Caki2 (cell line): ENCODE measurements at regions not wholly inside any gene's neighbourhood (a gene's known extent, or its start where the extent isn't known, plus 50 kb on each side); places are given as distances from the start of the nearest gene placed in this dataset.

ENCODE experiments used
- DNase-seq: peaks from one replicate; pipeline ENCODE4 v3.0.0-alpha.2; 2015; ENCODE audit warnings: low read depth
- in situ Hi-C: cut with HindIII; loops from 2 replicates; pipeline ENCODE4 v1.10.0; 2016; ENCODE audit warnings: low sequenced_read_pairs, low pct_unique_long_range_greater_than_20kb, mixed read lengths

DNA sequence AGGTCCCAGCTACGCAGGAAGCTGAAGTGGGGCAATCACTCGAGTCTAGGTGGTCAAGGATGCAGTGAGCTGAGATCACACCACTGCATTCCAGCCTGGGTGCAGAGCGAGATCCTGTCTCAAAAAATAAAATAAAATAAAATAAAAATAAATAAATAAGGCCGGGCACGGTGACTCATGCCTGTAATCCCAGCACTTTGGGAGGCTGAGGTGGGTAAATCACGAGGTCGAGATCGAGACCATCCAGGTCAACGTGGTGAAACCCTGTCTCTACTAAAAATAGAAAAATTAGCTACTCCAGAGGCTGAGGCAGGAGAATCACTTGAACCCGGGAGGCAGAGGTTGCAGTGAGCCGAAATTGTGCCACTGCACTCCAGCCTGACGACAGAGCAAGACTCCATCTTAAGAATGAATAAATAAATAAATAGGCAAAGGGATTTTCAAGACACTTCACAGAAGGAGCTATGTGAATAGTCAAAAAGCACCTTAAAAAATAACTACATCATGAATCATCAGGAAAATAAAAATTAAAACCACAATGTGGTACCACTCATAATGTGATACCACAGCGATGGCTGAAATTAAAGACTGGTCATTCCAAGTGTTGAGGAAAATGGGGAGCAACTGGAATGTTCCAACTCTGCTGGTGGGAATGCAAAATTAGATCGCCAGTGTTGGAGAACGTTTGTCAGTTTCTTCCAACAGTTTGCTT is 92.9 kb upstream of the TBX3 start:
- in situ Hi-C loops, result no loop called here
- DNase-seq, result peak; percentile 22

DNA sequence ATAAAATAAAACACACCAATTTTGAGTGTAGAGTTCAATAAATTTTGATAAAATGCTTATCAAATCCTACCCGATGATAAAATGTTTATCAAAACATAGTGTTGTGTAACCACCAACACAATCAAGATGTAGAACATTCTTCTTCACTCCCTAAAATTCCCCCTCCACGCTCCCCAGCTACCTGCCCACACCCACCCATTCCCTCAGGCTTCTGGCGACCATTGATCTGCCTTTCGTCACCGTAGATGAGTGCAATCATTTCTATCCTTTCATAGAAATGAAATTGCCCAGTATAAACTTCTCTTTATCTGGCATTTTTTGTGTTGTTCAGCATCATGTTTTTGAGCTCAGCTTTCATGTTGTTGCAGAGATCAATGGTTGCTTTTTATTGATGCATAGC is 90.7 kb upstream of the TBX3 start:
- no peak for DNase-seq
- in situ Hi-C loops, result no loop called here

DNA sequence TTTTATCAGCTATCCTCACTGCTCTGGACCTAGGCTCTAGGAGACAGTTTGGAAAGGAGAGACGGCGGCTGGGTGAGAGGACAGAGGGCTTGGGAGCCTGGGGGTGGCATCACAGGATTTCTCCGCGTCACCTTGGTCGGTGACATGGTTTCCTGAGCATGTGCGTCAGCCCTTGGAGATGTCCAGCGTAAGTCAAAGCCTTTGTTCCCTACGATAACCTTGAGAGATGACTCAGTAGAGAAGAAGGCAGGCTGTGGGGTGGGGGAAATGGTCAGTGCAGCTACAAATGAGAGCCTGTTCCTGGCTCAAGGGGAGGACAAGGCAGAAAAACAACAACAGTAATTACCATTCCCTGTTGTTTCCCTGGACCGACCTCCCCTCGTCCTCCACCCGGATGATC is 90.2 kb upstream of the TBX3 start:
- DNase-seq, result peak; percentile 42
- in situ Hi-C loops, result no loop called here

DNA sequence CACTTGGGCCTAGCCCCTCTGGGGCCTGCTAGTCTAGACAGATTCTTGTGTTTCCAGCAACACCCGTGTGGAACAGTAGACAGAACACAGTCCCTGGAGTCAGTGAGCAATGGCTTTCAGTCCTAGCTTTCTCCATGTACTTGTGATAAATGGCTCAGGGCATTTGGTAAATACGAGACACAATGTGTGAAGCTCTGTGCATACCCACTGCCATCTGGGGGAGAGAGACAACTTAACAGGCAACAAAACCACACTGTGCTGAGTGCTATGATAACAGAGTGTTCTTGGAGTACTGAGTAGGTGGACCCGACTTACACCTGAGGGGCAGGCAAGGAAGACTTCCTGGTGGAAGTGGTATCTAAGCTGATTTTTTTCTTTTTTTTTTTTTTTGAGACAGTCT is 86.3 kb upstream of the TBX3 start:
- no peak for DNase-seq
- in situ Hi-C loops, result no loop called here

DNA sequence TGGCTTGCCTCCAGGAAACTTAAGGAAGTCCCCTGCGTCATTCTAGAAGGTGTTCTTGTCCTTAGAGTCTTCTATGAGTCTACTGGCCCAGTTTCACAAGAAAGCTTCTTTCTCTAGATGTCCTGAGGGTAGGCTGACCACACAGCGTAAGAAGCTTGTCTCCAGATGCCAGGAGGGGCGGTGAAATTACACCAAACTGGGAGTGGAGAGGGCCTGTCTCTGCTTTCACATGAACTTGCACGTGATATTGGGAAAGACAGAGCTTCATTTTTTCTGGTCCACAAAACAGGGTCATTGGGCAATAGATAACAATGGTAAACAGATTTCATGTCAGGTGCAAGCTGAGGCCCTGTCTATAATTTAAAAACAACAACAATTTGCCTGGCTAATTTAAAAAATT is 85.7 kb upstream of the TBX3 start:
- DNase-seq, result no peak
- in situ Hi-C loops, result no loop called here

DNA sequence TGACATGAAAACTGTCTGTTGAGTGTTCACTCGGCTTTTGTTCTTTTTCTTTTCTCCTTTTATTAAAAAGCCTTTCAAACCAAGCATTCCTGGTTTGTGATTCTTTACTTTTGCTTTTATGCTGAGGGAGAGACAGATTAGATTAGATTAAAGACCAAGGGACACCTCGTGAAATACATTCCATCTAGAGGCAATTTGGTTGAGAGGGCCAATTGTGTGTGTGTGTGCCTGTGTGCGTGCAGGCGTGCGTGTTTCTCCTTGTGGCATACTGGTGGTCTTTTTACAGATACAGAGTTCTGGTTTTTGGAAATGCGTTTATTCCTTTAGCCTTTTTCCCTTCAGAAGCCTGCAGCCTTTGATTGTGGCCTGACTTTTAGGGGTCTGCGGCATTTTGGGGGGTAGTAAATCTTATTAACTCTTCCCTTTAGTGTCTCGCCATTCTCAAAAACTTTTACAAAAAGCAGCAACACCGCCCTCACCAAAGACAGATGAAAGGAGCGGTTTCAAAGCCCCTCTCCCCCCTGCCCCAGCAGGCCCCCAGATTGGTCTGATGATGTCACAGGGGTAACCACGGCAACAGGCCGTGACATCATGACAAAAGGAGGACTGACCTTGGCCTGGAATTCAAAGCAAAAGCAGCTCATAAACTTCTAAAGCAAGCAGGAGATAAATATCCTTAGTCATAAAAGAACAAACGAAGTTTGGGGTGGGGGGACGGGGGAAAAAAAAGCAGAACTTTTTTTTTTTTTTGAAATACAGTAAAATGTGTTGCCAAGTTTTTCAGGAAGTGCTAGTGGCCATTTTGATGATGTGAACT is 84.1 kb upstream of the TBX3 start:
- no peak for DNase-seq

DNA sequence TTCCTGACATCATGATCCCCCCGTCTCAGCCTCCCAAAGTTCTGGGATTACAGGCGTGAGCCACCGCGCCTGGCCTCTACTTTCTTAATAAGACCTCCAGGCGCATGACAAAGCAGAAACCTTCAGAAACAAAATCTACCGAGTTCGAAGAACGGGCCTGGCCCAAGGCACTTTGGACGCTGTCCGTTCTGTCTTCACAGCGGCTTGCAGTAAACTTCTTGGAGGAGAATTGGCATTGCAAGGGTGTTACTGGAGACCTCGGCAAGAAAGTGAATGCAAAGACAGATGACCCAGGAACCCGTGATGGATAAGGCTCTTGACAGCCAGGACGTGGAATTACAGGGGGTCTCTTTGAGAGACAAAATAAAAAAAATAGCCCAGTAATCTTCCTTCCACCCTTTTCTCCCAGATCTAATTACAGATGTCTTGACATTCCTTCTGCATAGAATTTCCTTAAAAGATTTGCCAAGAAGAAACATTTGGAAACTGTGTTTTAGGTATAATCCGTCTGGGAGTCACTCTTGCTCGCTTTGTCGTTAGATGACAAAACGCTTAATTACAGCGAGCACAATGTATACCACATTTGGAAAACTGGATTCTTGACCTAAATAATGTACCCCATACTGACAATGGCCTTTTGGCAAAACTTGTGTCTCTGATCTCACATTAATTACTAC is 83.2 kb upstream of the TBX3 start:
- in situ Hi-C loops, result no loop called here
- DNase-seq, result no peak

More for the DNA sequence above, 84.1 kb upstream of the TBX3 start:
- in situ Hi-C loops, result no loop called here

DNA sequence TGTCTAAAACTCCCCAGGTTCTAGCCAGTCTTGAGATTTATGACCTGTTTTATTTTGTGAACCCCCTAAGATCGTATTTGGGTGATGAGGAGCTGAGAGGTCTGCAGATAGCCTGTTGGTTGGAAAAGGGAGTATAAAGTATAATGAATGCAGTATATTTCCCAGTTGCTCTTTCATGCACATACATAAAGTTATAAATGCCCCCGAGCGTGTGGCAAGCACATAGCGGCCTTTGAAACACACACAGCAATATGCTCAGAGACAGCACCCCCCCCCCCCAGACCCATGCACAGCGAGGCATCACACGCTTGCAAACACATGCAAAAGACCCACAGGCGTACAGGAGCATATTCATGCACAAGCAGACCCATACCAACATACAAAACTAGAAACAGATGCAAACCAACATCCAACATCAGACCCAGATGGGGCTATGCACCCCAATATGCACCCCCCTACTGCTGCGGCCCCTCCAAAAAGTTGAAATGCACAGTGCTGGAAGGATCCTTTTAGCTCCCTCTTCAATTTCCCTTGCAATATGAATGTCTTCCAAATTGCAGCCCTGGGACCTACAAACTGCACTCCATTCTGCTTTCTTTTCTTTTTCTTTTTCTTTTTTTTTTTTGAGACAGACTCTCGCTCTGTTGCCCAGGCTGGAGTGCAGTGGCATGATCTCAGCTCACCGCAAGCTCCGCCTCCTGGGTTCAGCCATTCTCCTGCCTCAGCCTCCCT is 82.2 kb upstream of the TBX3 start:
- no peak for DNase-seq
- in situ Hi-C loops, result no loop called here

DNA sequence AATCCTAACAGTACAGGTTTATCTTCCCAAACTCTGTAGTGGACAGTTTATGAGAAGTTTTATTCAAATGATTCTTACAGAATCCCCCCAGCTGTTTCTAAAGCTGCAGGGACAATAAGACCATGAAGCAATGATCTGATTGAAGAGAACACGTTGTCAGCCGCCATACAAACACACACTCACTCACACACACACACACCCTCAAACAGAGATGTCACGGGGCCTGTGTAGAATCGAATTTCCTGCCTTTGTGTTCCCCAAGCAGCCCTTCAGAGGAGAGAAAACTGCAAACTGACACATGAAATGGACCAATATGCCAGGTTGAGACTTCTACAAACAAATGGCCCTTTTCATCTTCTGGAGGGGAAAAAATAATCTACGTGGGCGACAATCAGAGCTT is 80.5 kb upstream of the TBX3 start:
- DNase-seq, result no peak
- in situ Hi-C loops, result no loop called here

DNA sequence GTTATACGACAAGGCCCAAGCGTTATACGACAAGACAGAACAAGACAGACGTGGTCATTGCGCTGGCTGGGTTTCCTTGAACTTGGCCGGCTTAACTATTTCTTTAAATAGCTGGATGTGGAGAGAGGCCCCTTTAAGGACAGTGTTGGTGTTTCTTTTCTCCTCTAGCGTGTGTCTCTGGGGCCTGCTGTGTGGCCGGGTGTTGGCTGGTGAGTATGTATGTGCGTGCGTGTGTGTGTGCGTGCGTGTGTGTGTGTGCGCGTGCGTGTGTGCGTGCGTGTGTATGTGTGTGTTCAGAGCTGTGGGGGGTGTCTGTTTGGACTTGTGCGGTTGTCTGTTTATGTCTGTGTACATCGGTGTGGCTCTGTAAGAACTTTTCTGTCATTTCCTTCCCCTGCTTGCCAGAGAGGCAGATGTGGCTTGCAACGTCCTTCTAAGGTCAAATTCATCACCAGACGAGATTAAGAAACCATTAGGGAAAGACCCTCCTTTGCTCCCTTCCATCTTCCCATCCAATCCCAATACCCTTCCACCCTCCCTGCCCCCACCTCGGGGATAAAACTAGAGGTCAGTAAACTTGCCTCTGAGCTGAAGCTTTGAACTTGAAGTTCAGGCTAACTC is 78.6 kb upstream of the TBX3 start:
- no peak for DNase-seq
- in situ Hi-C loops, result no loop called here

DNA sequence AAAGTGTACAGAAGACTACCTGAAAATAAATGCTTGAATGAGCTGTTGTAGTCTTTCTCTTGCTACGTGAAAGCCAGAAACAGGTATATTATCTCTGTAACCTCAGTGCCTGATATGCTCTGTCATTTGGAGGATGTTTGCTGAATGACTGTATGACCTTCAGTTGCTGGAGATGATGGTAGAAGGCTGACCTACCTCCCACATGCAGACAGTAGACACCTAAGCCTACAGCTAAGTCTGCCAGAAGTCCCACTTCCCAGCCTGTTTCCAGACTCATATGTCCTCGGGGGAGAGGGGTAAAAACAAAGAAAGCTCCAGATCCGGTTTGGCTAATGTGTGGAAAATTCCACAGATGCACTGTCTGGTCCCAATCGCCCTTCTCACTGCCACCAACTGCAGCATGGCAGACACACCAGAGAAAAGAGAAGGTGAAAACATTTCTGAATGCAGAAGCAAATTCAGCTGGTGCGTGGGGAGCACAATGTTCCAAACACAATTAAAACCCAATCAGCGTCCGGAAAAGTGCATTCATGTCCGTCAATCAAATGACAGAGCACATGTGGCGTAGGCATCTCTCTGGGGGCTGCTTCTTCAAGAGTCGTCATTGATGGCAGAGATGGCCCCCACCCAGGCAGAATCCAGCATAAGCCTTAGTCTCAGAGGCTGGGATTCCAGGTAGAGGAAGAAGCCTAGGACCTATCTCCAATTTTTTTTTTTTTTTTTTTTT is 76.3 kb upstream of the TBX3 start:
- DNase-seq, result no peak
- in situ Hi-C loops, result no loop called here

DNA sequence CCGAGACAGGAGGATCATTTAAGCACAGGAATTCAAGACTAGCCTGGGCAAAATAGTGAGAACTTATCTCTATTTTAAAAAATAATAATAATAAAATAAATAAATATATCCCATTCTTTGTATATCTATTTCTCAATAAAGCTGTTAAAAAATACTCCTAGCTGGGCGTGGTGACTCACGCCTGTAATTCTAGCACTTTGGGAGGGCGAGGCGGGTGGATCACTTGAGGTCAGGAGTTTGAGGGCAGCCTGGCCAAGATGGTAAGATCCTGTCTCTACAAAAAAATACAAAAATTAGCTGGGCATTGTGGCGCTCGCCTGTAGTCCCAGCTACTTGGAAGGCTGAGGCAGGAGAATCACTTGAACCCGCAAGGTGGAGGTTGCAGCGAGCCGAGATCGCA is 75.7 kb upstream of the TBX3 start:
- DNase-seq, result no peak
- in situ Hi-C loops, result no loop called here

DNA sequence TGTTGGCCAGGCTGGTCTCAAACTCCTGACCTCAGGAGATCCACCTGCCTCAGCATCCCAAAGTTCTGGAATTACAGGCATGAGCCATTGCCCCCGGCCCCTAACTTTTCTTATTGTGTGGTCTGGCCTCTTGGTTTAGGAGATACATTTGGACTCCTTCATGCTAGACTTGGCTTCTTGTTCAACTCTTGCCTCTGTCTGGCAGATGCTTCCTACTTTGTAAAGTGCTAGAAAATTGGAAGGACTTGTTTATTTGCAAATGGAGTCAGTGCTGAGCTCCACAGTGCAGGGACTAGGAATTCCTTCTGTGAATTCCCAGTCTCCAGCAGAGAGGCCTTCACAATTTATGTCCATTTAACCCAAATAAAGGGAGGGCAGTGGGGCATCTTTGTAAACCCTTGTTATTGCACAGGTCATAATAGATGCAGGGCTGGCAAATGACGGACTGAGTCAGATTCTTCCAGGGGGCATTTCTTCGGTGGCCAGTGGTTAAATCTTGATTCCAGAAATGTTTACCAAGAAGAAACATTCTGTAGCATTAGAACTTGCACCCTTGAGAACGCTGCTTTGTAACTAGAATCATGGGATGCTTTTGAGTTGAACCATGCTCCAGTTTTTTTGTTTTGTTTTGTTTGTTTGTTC is 73.8 kb upstream of the TBX3 start:
- in situ Hi-C loops, result no loop called here
- DNase-seq, result no peak

DNA sequence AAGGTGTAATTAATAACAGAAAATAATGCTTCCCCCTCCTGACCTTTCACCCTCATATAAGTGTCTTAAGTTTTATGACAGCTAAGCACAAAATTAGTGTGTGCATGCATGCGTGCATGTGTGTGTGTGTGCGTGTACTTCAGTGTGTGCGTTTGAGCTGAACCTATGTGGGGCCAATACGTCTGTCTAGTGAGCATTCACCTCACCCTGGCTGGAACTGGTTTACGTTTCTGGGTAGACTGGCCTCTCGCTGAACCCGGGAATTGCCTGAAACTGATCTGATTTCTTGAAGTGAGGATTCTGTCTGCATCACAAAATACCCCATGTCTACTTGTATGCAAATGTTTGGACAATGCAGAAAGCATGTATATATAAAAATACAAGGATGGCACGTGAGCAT is 68.2 kb upstream of the TBX3 start:
- in situ Hi-C loops, result no loop called here
- no peak for DNase-seq

DNA sequence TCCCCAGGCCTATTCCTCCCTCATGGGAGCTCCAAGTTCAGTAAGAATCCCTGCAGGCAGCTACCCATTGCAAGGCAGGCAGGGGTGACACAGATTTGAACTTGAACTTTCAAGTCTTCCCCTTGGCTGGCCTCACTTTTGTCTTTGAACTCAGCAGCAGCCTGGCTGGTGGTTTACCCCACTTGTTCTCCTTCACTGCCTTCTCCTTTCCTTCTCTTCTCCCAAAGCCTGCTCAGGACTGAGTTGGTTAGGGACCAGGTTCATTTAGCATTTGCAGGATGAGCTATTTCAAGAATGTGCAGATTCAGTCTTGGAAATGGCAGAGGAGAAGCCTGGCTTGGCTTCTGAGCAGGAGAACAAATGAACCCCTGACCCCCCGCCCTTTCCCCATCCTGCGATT is 67.7 kb upstream of the TBX3 start:
- in situ Hi-C loops, result no loop called here

DNA sequence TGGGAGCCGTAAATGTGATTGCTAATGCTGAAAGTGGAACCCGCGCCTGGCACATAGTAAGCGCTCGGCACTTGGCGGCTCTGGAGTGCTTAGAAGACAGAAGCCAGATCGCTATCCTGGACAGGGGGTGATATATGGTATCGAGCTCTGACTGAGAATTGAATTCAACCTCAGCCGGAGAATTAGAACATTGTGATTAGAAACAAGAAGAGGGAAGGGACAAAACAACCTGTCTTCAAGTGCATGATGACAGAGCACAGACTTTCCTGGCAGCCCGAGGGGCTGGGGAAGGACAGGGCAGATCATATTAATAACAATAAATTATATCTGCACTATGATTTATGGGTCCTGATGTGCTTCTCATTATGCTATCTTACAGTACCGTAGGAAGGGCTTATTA is 66.9 kb upstream of the TBX3 start:
- in situ Hi-C loops, result no loop called here
- no peak for DNase-seq

More for the DNA sequence above, 67.7 kb upstream of the TBX3 start:
- DNase-seq, result no peak

DNA sequence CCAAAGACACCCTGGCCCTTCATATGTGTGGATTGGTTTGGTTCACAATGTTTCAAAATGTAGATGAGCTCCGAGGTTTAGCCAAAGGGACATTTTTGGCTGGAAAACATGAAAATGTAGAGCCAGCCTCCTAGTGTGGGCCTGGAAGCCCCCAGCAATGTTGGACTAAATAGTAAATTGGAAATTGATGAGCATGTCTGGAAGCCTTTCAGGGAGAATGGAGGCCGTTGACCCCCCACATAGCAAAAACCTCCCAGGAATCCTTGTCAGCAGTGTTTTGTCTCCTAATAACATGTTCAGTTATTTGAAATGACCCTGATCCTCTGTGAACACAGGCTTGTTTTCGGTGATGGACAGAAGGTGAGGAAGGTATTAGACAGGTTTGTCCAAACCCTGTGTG is 65.1 kb upstream of the TBX3 start:
- in situ Hi-C loops, result no loop called here
- DNase-seq, result no peak
